Bronchial epithelial cell (primary cell): ENCODE measurements at regions not wholly inside any gene's neighbourhood (a gene's known extent, or its start where the extent isn't known, plus 50 kb on each side); places are given as distances from the start of the nearest gene placed in this dataset.
A peak's percentile ranks its signal among the peaks of the same experiment; 100 is the strongest.

Source experiments
- DNase-seq: peaks from one replicate; pipeline ENCODE4 v3.0.0-alpha.2; 2010; ENCODE audit warnings: low read depth
- FAIRE-seq: peaks from 2 replicates; lab custom pipeline; 2011; peaks lifted over from hg19 to GRCh38; lab: Jason Lieb, UNC
- H3K27me3 ChIP-seq: 2 replicates; pipeline ENCODE4 v1.5.1; 2011; ENCODE audit warnings: low read length; ENCODE audit not compliant: control insufficient read depth, insufficient read depth
- H3K36me3 ChIP-seq: 2 replicates; pipeline ENCODE4 v1.5.1; 2011; ENCODE audit warnings: low read length; ENCODE audit not compliant: control insufficient read depth, insufficient read depth
- H3K4me3 ChIP-seq: 2 replicates; pipeline ENCODE4 v1.5.1; 2011; ENCODE audit warnings: mild to moderate bottlenecking, low read depth, low read length, control low read depth
- CTCF ChIP-seq: IDR thresholded peaks from 2 replicates; pipeline ENCODE4 v1.5.1; 2011; ENCODE audit warnings: mild to moderate bottlenecking, moderate library complexity, low read length, control low read depth, inconsistent platforms; ENCODE audit not compliant: insufficient read depth, severe bottlenecking

GRCh38 chr4:15149234-15149838 lies 147.1 kb downstream of the CPEB2 start:
- no peaks in the 10 kb centered on the region for H3K27me3 ChIP-seq
- no peak overlapping the region for H3K4me3 ChIP-seq
- FAIRE-seq, result no peak
- no peaks in the 10 kb centered on the region for H3K36me3 ChIP-seq
- no peak for DNase-seq
- no peak for TF ChIP-seq CTCF

GRCh38 chr4:15149839-15150592 lies 147.7 kb downstream of the CPEB2 start:
- H3K27me3 ChIP-seq, result no peaks in the 10 kb centered on the region
- no peak overlapping the region for H3K4me3 ChIP-seq
- TF ChIP-seq CTCF, result no peak
- DNase-seq (peak; percentile 47), FAIRE-seq (no peak)
- H3K36me3 ChIP-seq, result no peaks in the 10 kb centered on the region

- TF ChIP-seq CTCF, result no peak
- H3K4me3 ChIP-seq, result no peak overlapping the region
- DNase-seq (no peak), FAIRE-seq (no peak)
- H3K27me3 ChIP-seq, result no peaks in the 10 kb centered on the region
- H3K36me3 ChIP-seq, result no peaks in the 10 kb centered on the region
Measured at GRCh38 chr4:15150631-15151030, 148.3 kb downstream of the CPEB2 start.

- H3K36me3 ChIP-seq, result no peaks in the 10 kb centered on the region
- FAIRE-seq (no peak), DNase-seq (no peak)
- TF ChIP-seq CTCF, result no peak
- H3K4me3 ChIP-seq, result no peak overlapping the region
- no peaks in the 10 kb centered on the region for H3K27me3 ChIP-seq
Measured at GRCh38 chr4:15151033-15151432, 148.8 kb downstream of the CPEB2 start.

GRCh38 chr4:15153662-15154061 lies 151.4 kb downstream of the CPEB2 start:
- H3K27me3 ChIP-seq, result no peaks in the 10 kb centered on the region
- no peak for TF ChIP-seq CTCF
- H3K4me3 ChIP-seq, result no peak overlapping the region
- no peaks in the 10 kb centered on the region for H3K36me3 ChIP-seq
- FAIRE-seq (no peak), DNase-seq (no peak)
